OCI-LY1 (cell line): ENCODE measurements at regions not wholly inside any gene's neighbourhood (a gene's known extent, or its start where the extent isn't known, plus 50 kb on each side); places are given as distances from the start of the nearest gene placed in this dataset.

Experiments used
- H2AFZ ChIP-seq: fragments of 200-600 bp; sonication (generic), shearing (Covaris generic); 2 replicates; pipeline ENCODE4 v1.6.0; 2014; ENCODE audit warnings: antibody characterized with exemption, mild to moderate bottlenecking, low read length
- H3F3A ChIP-seq: fragments of 200-600 bp; sonication (generic), shearing (Covaris generic); 2 replicates; pipeline ENCODE4 v1.6.0; 2014; ENCODE audit warnings: mild to moderate bottlenecking, antibody characterized with exemption, low read length, moderate library complexity; ENCODE audit not compliant: insufficient read depth
- H3K27ac ChIP-seq: fragments of 200-600 bp; sonication (generic); 2 replicates; pipeline ENCODE4 v1.5.1; 2014; ENCODE audit warnings: low read length, mixed run types, mild to moderate bottlenecking, low read depth; ENCODE audit not compliant: poor library complexity, severe bottlenecking
- H3K27me3 ChIP-seq: fragments of 200-600 bp; sonication (generic); 2 replicates; pipeline ENCODE4 v1.6.0; 2014; ENCODE audit warnings: antibody characterized with exemption, mild to moderate bottlenecking, low read length, moderate library complexity; ENCODE audit not compliant: insufficient read depth
- H3K36me3 ChIP-seq: fragments of 200-600 bp; sonication (generic); 2 replicates; pipeline ENCODE4 v1.6.1; 2014; ENCODE audit warnings: mild to moderate bottlenecking, antibody characterized with exemption, low read length, moderate library complexity, mixed read lengths; ENCODE audit not compliant: insufficient read depth
- H3K4me1 ChIP-seq: fragments of 200-600 bp; sonication (generic); 2 replicates; pipeline ENCODE4 v1.5.1; 2014; ENCODE audit warnings: mild to moderate bottlenecking, low read length, moderate library complexity; ENCODE audit not compliant: insufficient read depth, severe bottlenecking
- H3K4me2 ChIP-seq: fragments of 200-600 bp; sonication (generic), shearing (Covaris generic); 2 replicates; pipeline ENCODE4 v1.6.1; 2014; ENCODE audit warnings: low read length
- H3K4me3 ChIP-seq: fragments of 200-600 bp; sonication (generic); 2 replicates; pipeline ENCODE4 v1.5.1; 2014; ENCODE audit warnings: low read length, low read depth, mild to moderate bottlenecking, mixed read lengths; ENCODE audit not compliant: poor library complexity, severe bottlenecking
- H3K79me2 ChIP-seq: fragments of 200-600 bp; shearing (Covaris generic); 2 replicates; pipeline ENCODE4 v1.6.1; 2016; ENCODE audit warnings: mixed run types, low read length, mixed read lengths; ENCODE audit not compliant: insufficient read depth
- H3K9ac ChIP-seq: fragments of 200-600 bp; sonication (generic), shearing (Covaris generic); 2 replicates; pipeline ENCODE4 v1.6.1; 2014; ENCODE audit warnings: mild to moderate bottlenecking, low read length, mixed read lengths
- H3K9me2 ChIP-seq: fragments of 200-600 bp; sonication (generic), shearing (Covaris generic); 2 replicates; pipeline ENCODE4 v1.6.1; 2014; ENCODE audit warnings: low read depth, mild to moderate bottlenecking, low read length, mixed read lengths
- H3K9me3 ChIP-seq: fragments of 200-600 bp; shearing (Covaris generic); 2 replicates; pipeline ENCODE4 v1.6.1; 2014; ENCODE audit warnings: low read length, mixed read lengths
- H4K20me1 ChIP-seq: fragments of 200-600 bp; sonication (generic), shearing (Covaris generic); 2 replicates; pipeline ENCODE4 v1.6.0; 2016; ENCODE audit warnings: mild to moderate bottlenecking, low read length; ENCODE audit not compliant: insufficient read depth
- EZH2 ChIP-seq: fragments of 200-600 bp; sonication (generic), shearing (Covaris generic); IDR thresholded peaks from 2 replicates; pipeline ENCODE4 v1.8.0; 2017; ENCODE audit warnings: borderline replicate concordance, mixed run types, mild to moderate bottlenecking, antibody characterized with exemption, low read length, moderate library complexity, mixed read lengths
- TF ChIP-seq, protein P1 (sequence below): fragments of 200-600 bp; sonication (generic), shearing (Covaris generic); IDR thresholded peaks from 2 replicates; pipeline ENCODE4 v1.5.1; 2017; ENCODE audit warnings: mild to moderate bottlenecking, antibody characterized with exemption, low read length, moderate library complexity, mixed read lengths

DNA sequence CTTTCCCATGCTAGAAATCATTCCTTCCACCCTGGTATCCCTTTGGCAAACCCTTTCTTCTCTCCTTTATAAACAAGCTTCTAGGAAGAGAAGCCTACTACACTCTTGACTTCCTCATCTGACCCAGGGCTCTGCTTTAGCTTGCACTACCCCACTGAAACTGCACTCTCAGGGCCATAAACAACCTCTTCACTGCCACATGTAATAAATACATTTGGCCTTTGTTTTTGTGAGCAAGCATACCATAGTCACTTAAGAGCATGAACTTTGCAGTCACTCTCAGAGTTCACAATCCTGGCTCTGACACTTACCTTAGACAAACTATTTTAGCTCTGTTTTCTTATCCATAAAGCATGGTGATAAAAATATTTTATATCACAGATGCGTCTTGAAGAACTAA is 50.7 kb upstream of the USP38 start:
- no peak overlapping the region for H2AFZ ChIP-seq
- no peaks in the 10 kb centered on the region for H3K9me2 ChIP-seq
- no peak overlapping the region for H3K27ac ChIP-seq
- no peak for TF ChIP-seq EZH2
- TF ChIP-seq, protein P1, sequence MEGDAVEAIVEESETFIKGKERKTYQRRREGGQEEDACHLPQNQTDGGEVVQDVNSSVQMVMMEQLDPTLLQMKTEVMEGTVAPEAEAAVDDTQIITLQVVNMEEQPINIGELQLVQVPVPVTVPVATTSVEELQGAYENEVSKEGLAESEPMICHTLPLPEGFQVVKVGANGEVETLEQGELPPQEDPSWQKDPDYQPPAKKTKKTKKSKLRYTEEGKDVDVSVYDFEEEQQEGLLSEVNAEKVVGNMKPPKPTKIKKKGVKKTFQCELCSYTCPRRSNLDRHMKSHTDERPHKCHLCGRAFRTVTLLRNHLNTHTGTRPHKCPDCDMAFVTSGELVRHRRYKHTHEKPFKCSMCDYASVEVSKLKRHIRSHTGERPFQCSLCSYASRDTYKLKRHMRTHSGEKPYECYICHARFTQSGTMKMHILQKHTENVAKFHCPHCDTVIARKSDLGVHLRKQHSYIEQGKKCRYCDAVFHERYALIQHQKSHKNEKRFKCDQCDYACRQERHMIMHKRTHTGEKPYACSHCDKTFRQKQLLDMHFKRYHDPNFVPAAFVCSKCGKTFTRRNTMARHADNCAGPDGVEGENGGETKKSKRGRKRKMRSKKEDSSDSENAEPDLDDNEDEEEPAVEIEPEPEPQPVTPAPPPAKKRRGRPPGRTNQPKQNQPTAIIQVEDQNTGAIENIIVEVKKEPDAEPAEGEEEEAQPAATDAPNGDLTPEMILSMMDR = no peak
- no peak overlapping the region for H3K4me3 ChIP-seq
- no peaks in the 10 kb centered on the region for H4K20me1 ChIP-seq
- H3K4me2 ChIP-seq = no peak overlapping the region
- no peaks in the 10 kb centered on the region for H3K27me3 ChIP-seq
- no peaks in the 10 kb centered on the region for H3K36me3 ChIP-seq
- no peaks in the 10 kb centered on the region for H3K9me3 ChIP-seq
- no peaks in the 10 kb centered on the region for H3F3A ChIP-seq
- H3K4me1 ChIP-seq = no peaks in the 10 kb centered on the region
- no peaks in the 10 kb centered on the region for H3K79me2 ChIP-seq
- H3K9ac ChIP-seq = no peak overlapping the region
